HG03442 (cell line): ENCODE measurements at regions not wholly inside any gene's neighbourhood (a gene's known extent, or its start where the extent isn't known, plus 50 kb on each side); places are given as distances from the start of the nearest gene placed in this dataset.

Experiments
- ATAC-seq: cut with Tn5 transposase; IDR thresholded peaks from one replicate; pipeline ENCODE4 v1.9.1; 2021; ENCODE audit warnings: mild to moderate bottlenecking, moderate library complexity; ENCODE audit not compliant: unreplicated experiment

DNA sequence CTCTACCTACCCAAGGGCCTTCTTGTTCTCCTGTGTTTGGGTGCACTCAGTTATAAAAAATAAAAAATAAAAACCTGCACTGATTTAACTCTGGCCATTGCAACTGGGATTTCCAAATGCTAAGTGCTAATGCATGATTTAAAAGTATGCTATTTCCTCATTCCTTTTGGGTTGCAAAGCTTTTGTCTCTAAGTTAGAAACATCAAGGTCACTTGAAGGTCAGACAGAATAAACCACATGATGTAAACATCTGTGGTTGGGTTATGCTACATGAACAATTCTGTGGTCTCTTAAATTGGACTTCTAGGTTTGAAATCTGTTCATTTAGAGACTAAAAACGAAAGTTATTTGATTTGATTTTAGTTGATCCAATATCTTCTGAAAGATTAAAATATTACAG lies 1547.4 kb upstream of the TENM3 start:
- ATAC-seq = no peak

DNA sequence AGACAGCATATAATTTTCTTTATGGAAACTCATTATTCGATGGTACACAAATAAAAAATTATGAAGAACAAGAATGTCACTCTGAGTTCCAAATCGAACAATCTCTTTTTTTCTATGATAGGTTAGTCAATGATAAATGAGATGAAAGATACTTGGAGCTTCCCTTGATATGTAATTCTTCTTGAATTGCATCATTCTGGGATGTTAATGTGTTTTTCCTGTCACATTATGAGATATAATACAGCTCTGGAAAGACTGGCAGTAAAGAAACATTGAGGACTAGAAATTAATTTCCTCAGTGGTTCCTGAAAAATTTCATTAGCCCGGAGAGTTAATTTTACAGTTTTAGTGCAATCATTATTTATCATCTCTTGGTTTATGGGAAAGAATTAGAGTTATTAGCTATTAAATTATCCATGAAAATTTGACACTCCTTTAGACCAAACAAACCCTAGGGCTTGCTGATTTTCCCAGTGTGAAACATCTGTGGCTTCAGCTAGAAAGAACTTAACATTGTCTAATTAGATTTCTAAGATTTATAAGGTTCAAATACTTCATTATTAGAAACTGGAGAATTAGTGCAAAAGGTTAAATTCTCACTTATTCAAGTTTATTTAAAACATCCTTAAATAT lies 1546.6 kb upstream of the TENM3 start:
- ATAC-seq = no peak

- no peak for ATAC-seq
Observed at GRCh38 chr4:180698550-180699195, 1544.5 kb upstream of the TENM3 start.

- no peak for ATAC-seq
Observed at GRCh38 chr4:180706766-180707165, 1536.4 kb upstream of the TENM3 start.

DNA sequence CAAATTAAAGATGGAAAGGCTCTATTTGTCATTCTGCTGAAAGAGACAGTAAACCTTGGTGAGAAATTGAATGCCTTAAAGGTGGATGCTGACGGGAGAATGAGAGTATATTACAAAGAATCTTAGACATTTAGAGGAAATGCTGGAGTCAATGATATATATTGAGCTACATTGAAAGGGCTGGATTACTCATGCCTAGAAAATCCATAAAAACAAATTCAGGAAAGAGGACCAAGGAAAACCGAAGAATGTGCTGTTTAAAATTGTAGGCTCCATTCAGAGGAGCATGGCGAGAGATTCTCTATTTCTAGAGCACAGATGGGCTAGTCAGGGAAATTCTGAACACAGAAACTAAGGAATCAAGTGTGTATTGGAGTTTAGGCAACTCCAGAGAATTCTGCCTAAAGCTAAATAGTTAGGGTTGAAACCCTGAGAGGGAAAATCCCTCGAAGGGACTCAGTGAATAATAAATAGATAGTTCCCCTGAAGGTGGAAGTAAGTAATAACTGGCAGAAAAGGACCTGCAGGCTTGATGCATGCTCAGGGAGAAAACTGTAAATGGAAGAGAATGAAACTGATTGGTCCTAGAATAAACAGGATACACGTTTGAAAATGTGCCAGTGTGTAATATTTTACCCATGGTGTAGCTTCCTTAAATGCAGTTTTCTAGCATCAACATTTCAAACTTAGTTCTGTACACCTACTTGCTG lies 1532.4 kb upstream of the TENM3 start:
- ATAC-seq = no peak

DNA sequence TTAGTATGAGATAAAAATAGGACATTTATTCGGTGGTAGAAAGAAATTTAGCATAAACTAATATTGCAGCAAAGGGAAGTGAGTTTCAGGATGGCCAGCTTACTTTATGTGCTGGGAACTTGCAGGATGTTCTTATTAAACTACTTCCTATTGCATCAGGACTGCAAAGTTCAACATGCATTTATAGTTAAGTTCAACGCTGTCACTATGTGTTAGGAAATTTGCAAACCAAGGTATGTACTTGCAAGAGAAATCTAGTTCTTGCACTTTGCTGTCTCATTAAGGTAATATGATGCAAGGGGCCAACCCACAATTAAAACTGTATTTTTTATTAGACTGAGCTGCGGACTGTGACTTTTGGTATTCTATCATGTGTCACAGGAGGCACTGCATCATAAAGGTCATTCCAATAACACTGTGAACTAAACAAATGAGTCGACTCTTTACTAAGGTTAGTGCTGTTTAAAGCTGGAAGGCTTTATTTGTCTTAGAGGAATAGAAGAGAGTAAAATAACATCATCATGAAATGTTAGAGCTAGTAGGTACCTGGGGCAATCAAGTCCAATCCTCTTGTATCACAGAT lies 1525.7 kb upstream of the TENM3 start:
- no peak for ATAC-seq

DNA sequence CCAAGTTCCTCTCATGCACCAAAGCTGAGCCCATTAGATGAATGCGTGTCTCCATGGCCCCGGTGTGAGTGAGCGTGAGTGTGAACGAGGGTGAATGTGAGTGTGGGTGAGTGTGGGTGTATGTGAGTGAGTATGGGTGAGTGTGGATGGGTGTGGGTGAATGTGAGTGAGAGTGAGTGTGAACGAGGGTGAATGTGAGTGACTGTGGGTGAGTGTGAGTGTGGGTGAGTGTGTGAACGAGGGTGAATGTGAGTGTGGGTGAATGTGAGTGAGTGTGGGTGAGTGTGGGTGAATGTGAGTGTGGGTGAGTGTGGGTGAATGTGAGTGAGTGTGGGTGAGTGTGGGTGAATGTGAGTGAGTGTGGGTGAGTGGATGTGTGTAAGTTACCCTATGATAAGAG lies 1521.8 kb upstream of the TENM3 start:
- no peak for ATAC-seq

DNA sequence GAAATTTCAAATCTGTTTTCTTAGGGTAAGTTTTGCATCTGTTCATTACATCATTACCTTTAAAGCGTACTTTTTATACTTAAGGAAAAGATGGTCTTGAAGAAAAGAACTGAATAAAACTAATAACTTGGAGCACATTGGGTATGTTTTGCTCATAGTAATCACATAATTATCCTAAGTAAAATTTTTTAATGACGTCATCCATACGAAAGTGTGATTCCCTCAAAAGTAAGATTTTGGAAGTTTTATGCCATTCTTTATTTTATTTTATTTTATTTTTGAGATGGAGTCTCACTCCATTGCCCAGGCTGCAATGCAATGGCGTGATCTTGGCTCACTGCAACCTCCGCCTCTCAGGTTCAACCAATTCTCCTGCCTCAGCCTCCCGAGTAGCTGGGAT lies 1516.6 kb upstream of the TENM3 start:
- ATAC-seq = no peak

- ATAC-seq = no peak
Observed at GRCh38 chr4:180727478-180727877, 1515.7 kb upstream of the TENM3 start.

- no peak for ATAC-seq
Observed at GRCh38 chr4:180734753-180735432, 1508.3 kb upstream of the TENM3 start.

- no peak for ATAC-seq
Observed at GRCh38 chr4:180741703-180742102, 1501.5 kb upstream of the TENM3 start.

- ATAC-seq = no peak
Observed at GRCh38 chr4:180745019-180745418, 1498.2 kb upstream of the TENM3 start.

GRCh38 chr4:180751009-180751408 lies 1492.2 kb upstream of the TENM3 start:
- no peak for ATAC-seq

DNA sequence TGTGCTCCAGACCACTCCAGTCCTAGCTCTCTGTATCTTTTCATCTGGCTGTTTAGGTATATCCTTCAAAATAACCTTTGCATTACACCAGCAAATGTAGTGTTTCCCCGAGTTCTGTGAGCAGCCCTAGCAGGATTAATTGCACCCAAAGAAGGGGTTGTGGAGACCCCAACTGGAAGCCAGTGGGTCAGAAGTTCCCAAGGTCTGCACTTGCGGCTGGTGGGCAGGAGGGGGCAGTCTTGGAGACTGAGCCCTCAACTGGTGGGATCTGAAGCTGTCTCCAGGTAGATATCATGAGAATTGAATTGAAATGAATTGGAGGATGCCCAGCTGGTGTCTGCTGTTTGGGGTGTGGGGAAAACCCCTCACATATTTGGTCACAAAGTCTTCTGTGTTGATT lies 1485.3 kb upstream of the TENM3 start:
- ATAC-seq = no peak

- ATAC-seq = no peak
Observed at GRCh38 chr4:180766045-180766444, 1477.2 kb upstream of the TENM3 start.

- no peak for ATAC-seq
Observed at GRCh38 chr4:180766944-180767729, 1476.1 kb upstream of the TENM3 start.

GRCh38 chr4:180768610-180769009 lies 1474.6 kb upstream of the TENM3 start:
- ATAC-seq = no peak

DNA sequence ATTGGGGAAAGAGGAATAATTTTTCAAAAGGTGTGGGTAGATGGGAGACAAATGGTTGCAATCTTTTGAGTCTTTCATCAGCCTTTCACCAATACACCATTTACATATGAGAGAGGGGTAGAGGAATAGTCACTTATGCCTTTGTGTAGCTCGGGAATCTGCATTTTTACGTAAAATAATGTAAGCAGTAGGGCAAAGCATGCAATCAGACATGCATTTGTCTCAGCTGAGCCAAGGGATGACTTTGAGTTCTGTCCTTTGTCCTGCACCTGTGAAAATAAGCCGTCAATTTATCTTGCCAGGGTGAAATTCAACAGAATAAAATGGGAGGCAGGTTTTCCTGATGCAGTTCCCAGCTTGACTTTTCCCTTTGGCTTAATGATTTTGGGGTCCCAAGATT lies 1473.4 kb upstream of the TENM3 start:
- no peak for ATAC-seq

- no peak for ATAC-seq
Observed at GRCh38 chr4:180770265-180770664, 1472.9 kb upstream of the TENM3 start.

DNA sequence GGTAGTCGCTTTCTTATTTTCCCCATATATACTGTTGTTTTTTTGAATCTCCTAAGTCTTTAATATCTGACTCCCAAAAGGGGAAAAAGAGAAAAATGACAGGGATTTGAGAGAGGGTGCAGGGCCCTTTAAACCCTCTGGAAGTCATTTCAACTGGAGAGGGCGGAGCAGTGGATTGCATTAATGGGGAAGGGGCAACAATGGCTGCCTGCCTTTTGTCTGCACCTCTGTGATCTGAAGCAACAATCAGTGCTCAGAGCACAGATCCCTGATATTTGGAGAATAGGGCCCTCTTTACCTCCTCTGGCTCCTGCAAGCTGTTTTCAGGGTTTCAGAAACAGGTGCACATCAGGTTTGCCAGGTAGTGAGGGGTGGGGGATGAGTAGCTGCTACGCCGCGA lies 1458.3 kb upstream of the TENM3 start:
- no peak for ATAC-seq

DNA sequence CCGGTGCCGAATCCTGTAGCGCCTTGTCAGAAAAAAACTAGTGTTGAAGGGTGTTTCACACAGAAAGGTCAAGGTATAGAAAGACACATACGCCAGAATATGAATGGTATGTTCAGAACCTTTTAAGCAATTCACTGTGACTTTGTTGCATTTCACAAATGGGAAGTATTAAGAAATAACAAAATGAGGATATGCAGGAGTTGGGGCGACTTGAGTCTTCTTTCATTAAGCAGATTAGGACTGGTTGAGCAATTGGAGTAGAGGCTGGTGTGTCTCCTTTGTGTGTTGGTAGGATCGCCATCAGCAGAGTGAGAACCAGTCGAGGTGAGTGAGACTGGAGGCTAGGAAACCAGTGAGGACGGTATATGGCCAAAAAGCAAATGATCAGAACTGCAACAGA lies 1454.5 kb upstream of the TENM3 start:
- no peak for ATAC-seq
